NCI-H1694 (cell line): ENCODE measurements at regions not wholly inside any gene's neighbourhood (a gene's known extent, or its start where the extent isn't known, plus 50 kb on each side); places are given as distances from the start of the nearest gene placed in this dataset.

Source experiments
- DNase-seq: peaks from one replicate; lab custom pipeline; 2025; lab: John Stamatoyannopoulos, UW

DNA sequence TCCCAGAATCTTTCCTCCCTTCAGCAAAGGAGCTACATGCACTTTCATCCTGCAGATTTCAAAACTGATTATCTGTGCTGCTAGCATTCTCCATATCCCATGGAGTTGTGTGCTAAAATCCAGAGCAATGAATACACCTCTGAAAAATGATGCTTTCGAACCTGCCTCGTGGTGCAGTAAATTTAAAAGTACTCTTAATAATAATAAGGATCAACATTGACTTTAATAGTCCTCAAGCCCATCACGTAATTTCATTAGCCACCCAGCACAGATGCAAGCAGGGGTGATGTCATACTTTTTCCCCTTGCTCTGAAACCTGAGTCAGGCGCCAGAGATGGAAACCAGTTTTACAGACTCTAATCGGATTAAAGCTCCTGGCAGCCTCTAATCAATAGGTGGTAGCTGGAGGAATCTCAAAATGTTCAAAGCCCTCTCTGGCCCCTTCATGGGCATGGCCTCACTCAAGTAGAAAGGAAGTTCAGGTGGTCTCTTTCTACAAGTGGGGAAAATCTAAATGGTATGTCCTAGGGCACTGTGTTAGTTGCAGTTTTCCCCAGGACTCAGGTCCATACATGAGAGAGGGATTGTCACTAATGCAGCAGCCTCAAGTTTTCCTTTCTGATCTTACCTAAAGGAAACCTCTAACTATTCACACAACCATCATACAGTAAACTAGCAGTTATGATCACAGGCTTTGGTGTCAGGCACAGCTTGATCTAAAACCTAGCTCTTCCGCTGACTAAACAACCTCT, 221.6 kb upstream of the SLC30A5 start:
- no peak for DNase-seq

DNA sequence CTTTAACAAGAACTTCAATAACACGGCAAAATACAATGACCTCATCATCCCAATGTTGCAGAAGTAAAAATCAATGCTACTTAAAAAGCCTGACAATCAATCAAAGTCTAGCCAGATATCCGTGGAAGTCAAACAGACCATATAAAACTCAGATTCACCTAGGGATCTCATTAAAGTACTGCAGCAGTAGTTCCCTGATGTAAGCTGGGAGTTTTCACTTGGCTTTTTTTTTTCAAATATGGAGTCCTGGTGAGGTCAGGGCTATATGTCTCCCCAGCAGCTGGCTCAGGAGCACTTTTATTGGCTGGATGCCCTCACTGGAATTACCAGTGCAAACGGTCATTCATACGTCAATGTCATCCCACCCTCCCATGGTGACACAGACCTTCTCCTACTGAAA, 220.6 kb upstream of the SLC30A5 start:
- DNase-seq = no peak

DNA sequence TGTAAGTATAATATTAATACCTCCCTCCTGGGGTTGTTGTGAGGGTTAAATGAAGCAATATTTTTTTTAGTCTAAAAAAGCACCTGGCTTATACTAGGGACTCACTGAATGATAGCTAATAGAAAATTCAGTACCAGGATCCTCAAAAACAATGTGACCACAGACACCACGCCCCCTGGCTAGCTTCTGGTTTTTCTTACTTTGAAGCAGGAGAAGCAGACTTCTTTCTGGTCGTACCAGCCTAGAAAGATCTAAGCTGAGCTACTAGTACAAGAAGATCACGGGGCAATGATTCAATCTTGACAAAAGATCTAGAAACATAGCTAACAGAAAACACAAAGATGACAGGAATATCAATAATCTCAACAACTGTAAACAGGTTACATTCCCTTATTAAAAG, 218.5 kb upstream of the SLC30A5 start:
- no peak for DNase-seq

DNA sequence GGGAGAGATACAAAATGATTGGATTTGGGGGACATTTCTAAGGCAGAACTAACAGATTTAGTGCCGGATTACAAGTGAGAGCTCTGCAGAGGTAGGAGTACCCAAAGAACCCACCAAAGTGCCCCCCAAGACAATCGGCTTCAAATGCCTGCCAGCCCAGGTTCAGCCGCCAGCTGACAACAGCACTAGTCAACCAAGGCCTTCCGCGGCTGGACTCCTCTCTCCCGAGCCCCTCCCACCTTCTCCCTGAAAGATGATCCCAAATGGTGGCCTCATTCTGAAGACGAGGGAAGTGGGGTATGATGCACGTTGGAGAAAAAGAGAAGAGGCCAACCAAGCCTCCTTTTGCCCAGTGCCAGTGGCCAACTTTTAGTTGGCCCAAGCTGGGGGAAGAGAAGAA, 210.4 kb upstream of the SLC30A5 start:
- DNase-seq = no peak

- DNase-seq = no peak
Observed at GRCh38 chr5:68884144-68884754, 209.6 kb upstream of the SLC30A5 start.

DNA sequence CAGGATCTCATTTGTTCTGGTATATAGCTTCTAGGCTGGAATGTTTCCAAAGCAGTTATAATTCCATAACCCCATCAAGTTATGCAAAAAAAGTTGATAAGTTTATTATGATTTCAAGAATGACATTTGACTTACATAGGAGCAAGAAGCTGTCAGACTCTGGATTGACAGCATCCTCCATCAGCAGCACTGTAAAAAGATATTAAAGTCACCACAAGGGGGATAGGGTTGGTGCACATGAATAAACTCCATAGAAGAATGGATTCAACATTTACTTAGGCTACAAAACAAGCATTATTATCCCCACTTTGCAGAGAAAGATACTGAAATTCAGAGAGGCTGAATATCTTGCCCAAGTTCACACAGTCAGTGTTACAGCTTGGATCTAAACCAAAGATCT, 208.9 kb upstream of the SLC30A5 start:
- DNase-seq = peak; percentile 8

GRCh38 chr5:68886814-68887213, 207.0 kb upstream of the SLC30A5 start:
- DNase-seq = no peak

- DNase-seq = no peak
Observed at GRCh38 chr5:68891718-68892117, 202.1 kb upstream of the SLC30A5 start.

GRCh38 chr5:68894673-68895072, 199.1 kb upstream of the SLC30A5 start:
- DNase-seq = no peak

DNA sequence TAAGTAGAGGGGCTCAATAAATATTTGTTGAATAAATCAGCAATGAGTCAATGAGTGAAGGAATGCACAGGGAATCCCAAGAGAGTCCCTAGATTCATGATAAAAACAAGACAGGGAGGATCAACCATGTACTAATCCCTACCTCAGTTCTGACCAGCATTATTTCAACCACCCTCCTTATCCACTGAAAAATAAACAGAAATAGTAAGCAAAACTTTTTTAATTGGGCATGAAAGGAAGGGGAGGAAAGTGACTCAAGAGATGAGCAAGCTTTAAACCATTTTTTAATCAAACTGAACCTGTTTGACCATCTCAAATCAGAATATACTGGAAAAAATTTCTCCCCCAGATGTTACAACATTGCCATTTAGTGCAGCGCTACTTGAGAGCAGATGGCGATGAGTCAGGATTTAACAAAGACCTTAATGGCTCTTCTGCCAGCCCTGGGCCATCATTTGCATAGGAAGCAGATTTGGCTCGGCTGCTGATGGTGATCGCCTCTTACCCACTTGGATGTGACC, 194.8 kb upstream of the SLC30A5 start:
- peak; percentile 85 for DNase-seq

DNA sequence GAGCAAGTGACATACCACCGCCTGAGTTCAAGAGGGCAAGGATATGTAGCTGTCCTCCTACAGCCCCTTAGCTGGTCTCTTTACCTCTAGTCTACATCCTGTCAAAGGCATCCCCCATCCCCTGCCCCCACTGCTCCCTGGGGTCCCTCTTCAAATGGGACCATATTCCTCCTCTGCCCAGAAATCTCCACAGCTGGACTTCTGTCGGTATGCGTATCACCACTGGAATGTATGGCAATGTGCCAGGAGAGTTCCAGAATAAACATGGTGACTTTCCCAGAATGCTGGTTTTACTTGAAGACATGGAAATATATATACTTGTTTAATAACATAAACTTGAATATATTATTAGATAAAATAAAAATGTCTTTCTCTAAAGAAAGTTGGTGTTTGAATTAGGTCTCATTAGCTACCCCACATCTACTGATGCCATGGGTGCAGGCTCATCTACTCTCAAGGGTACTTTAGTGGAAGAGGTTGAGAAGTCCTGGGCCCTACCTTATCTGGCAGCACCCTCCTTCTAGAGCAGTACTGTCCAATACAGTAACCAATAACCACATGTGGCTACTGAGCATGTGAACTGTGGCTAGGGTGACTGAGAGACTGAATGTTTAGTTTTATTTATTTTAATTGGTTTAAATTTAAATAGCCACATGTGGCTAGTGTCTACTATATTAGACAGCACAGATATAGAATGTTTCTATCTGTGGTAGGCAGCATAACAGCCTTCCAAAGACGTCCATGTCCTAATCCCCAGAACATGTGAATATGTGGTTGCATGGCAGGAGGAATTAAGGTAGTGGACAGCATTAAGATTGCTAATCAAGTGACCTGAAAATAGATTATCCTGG, 181.7 kb upstream of the SLC30A5 start:
- no peak for DNase-seq

GRCh38 chr5:68915079-68915478, 178.7 kb upstream of the SLC30A5 start:
- no peak for DNase-seq

GRCh38 chr5:68918306-68918705, 175.5 kb upstream of the SLC30A5 start:
- no peak for DNase-seq

DNA sequence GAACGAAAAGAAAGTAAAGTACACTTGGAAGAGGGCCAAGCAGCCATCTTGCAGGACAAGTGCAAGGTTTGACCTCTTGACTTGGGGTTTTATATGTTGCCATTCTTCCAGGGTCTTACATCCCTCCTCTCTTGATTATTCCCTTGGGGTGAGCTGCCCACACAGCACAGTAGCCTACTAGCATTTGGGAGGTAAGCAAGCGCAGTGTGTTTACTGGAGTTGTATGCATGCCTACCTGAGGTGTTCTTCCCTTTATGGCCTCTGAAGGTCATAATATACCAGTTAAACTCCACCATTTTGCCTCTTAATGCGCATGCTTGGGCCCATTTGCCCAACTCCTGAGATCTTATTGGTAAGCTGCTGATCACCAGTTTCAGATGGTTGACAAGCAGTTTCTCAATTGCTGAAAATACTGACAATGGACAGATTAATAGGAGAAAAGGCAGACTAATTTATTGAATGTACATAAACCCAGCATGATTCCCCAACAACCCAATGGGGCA, 173.8 kb upstream of the SLC30A5 start:
- DNase-seq = no peak

- DNase-seq = no peak
Observed at GRCh38 chr5:68920888-68921287, 172.9 kb upstream of the SLC30A5 start.

DNA sequence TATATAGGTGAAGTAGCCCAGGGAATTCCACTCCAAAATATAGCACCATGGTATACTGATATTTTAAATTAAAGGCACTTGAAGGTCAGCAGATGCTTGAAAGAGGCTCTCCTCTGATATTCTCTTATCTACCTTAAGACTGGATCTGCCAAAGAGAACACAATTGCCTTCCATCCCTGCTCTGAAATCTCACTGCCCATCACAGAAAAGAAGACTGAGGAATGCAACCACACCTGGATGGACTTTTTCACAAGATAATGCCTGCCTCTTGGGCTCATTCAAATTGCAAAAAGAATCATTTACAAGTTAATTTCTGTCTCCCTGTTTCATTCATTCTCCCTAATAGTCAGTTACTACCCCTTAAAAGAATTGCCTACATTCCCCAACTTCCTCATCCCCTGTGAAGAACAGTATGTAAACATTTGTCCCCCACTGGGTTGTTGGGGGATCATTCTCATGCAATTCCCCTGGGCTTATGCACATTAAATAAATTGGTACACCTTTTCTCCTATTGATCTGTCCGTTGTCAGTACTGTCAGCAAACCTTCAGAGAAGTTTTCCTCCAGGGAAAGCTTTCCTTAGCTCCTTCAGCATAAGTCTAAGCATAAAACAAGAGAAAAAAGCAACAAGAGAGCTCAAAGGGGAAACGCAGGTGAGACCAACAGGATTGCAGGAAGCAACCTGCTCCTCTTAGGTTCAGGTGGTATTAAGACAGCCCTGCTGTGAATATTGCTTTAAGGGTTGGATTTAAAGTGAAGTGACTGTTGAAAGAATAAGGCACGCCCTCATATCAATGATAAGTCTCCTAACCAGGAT, 171.4 kb upstream of the SLC30A5 start:
- DNase-seq = no peak

- no peak for DNase-seq
Observed at GRCh38 chr5:68924481-68925145, 169.2 kb upstream of the SLC30A5 start.

DNA sequence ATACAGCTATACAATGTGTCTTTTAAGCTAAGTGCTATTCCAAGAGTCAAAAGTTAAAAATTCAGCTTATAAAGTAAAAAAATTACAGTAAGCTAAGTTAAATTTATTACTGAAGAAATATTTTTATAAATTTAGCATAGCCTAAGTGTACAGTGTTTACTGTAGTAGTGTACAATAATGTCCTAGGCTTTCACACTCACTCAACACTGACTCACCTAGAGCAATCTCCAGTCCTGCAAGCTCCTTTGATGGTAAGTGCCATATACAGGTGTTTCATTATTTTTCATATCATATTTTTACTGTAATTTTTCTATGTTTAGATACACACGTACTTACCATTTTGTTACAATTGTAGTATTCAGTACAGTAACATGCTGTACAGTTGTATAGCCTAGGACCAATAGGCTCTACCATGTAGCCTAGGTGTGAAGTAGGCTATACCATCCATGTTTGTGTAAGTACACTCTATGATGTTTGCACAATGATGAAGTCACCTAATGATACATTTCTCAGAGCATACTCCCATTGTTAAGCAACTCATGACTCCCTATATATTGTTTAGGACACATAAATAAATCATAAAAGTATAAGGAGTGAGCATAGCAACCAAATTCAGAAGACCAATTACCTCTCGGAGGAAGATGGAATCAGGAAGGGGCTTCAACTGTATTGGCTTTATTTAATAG, 165.1 kb upstream of the SLC30A5 start:
- DNase-seq = no peak

DNA sequence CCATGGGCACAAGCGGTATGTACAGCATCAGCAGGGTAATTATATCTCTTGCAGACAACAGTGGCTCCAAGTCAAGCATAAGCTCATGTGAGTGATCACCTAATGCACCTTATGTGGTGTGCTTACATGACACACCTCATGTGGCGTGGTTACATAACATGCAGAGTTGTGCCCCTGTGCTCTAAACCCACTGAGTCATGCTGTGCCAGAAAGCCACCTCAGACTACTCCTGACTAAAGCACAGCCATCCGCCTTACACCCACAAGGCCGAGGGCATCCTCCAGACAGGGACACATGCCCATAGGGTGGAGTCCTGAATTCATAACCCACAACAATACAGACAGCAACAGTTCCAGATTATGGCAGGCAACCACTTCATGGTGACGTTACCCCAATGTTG, 163.7 kb upstream of the SLC30A5 start:
- no peak for DNase-seq

DNA sequence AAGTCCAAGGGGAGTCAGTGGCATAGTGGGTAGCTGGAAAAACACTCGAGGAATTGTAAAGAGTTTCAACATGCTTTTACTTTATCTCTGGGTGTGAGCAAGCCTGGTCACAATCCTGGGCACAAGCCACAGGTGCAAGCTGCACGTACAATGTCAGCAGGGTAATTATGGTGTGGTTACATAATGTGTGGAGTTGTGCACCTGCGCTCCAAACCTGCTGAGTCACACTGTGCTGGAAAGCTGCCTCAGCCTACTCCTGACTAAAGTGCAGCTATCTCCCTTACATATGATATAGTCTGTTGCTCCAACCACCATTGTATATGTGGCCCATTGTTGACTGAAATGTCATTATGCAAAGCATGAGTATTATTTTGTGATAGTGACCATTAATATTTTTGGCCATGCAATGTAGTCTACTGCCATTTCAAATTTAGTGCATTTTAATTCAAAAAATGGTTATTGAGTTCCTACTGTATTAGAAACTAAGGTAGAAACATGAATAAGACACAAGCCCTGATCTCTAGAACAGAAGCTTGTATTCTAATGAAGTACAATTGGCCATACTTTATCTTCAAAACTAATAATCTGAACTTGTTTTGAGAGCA, 160.9 kb upstream of the SLC30A5 start:
- no peak for DNase-seq
